GM23248 (cell line): ENCODE measurements at regions not wholly inside any gene's neighbourhood (a gene's known extent, or its start where the extent isn't known, plus 50 kb on each side); places are given as distances from the start of the nearest gene placed in this dataset.

ENCODE experiments used
- DNase-seq: peaks from one replicate; pipeline ENCODE4 v3.0.0-alpha.2; 2015
- H2AFZ ChIP-seq: fragments of 200-600 bp; sonication (generic); 2 replicates; pipeline ENCODE4 v1.6.1; 2016; ENCODE audit warnings: antibody characterized with exemption
- H3F3A ChIP-seq: fragments of 200-600 bp; sonication (generic); 2 replicates; pipeline ENCODE4 v1.6.1; 2016; ENCODE audit warnings: mild to moderate bottlenecking, antibody characterized with exemption, mixed run types; ENCODE audit not compliant: insufficient read depth
- H3K27ac ChIP-seq: fragments of 200-600 bp; sonication (generic); 2 replicates; pipeline ENCODE4 v1.5.1; 2016; ENCODE audit warnings: mild to moderate bottlenecking
- H3K27me3 ChIP-seq: fragments of 200-600 bp; sonication (generic); replicated peaks from 2 replicates; pipeline ENCODE4 v1.6.1; 2016; ENCODE audit warnings: mild to moderate bottlenecking; ENCODE audit not compliant: insufficient read depth
- H3K36me3 ChIP-seq: fragments of 200-600 bp; sonication (generic); 2 replicates; pipeline ENCODE4 v1.6.1; 2016; ENCODE audit warnings: low read depth, mild to moderate bottlenecking
- H3K4me1 ChIP-seq: fragments of 200-600 bp; sonication (generic); 2 replicates; pipeline ENCODE4 v1.6.1; 2016; ENCODE audit warnings: mild to moderate bottlenecking; ENCODE audit not compliant: insufficient read depth
- H3K4me2 ChIP-seq: fragments of 200-600 bp; sonication (generic); one replicate; pipeline ENCODE4 v1.6.1; 2016; ENCODE audit warnings: mild to moderate bottlenecking; ENCODE audit not compliant: unreplicated experiment
- H3K4me3 ChIP-seq: fragments of 200-600 bp; sonication (generic); 2 replicates; pipeline ENCODE4 v1.5.1; 2016; ENCODE audit warnings: mild to moderate bottlenecking
- H3K79me2 ChIP-seq: fragments of 200-600 bp; sonication (generic); 2 replicates; pipeline ENCODE4 v1.6.1; 2016; ENCODE audit warnings: mild to moderate bottlenecking; ENCODE audit not compliant: insufficient read depth
- H3K9ac ChIP-seq: fragments of 200-600 bp; sonication (generic); 2 replicates; pipeline ENCODE4 v1.6.1; 2016; ENCODE audit warnings: mild to moderate bottlenecking
- H3K9me2 ChIP-seq: fragments of 200-600 bp; sonication (generic); 2 replicates; pipeline ENCODE4 v1.6.1; 2016; ENCODE audit warnings: mixed run types, mild to moderate bottlenecking, moderate library complexity; ENCODE audit not compliant: insufficient read depth
- H3K9me3 ChIP-seq: fragments of 200-600 bp; sonication (generic); one replicate; pipeline ENCODE4 v1.6.1; 2017; ENCODE audit warnings: low read depth
- H4K20me1 ChIP-seq: fragments of 200-600 bp; sonication (generic); 2 replicates; pipeline ENCODE4 v1.6.0; 2016; ENCODE audit not compliant: insufficient read depth
- EZH2 ChIP-seq: fragments of 200-600 bp; sonication (generic); IDR thresholded peaks from 2 replicates; pipeline ENCODE4 v1.6.1; 2018; ENCODE audit warnings: antibody characterized with exemption, mild to moderate bottlenecking; ENCODE audit not compliant: insufficient read depth, poor library complexity, severe bottlenecking
- EZH2phosphoT487 ChIP-seq: fragments of 200-600 bp; sonication (generic); IDR thresholded peaks from 2 replicates; pipeline ENCODE4 v1.6.1; 2018; ENCODE audit warnings: antibody characterized with exemption, moderate library complexity, mild to moderate bottlenecking, low read depth; ENCODE audit not compliant: insufficient read depth
- WGBS, 2 experiments: methylation state at CpG; one replicate each; pipeline ENCODE4 v1.1.6; 2015 to 2017; ENCODE audit warnings: low lambda C conversion rate in 2 of 2, low coverage in 1 of 2; ENCODE audit errors: missing lambda C conversion rate in 2 of 2; 5-methylcytosine and 5-hydroxymethylcytosine counted together
- in situ Hi-C: fragments of 300-500 bp; cut with MboI; formaldehyde crosslinking; loops from 2 replicates; pipeline ENCODE4 v1.15.0; 2020

DNA sequence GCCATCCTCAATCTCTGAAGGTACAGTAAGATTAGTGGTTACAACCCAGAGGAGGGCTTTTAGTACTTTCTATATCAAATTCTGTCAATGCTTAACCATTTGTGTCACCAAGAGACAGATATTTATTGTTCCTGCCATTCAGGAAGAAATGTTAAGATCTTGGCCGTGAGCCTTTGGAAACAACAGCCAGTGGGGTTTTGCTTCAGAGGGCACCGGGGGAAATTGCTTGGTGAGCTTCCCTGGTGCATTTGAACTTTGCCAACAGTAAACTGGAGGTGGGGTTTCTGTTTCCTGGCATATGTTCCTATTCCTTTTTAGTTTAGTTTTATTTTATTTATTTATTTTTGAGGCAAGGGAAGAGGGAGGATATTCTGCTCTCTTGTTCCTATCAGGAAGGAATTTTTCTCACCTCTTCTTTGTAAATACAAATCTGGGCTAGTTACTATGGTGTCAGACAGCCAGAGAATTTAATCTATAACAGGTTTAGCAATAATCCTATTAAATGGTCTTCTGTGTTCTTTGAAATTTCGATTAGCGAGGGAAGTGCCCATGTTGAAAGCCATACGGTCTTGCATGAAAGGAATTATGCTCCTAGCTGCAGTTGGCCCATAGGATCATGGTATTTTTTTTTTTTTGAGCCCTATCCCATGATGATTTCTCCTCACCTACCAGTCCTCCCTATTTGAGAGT is 95.7 kb downstream of the MAIP1 start:
- Histone ChIP-seq H3K79me2 (no peaks in the 10 kb centered on the region), H3K27ac (no peak overlapping the region), H3K9me2 (no peaks in the 10 kb centered on the region), H3F3A (no peaks in the 10 kb centered on the region), H2AFZ (no peak overlapping the region), H3K4me2 (no peak overlapping the region), H3K9me3 (no peaks in the 10 kb centered on the region), H3K4me1 (no peaks in the 10 kb centered on the region), H3K9ac (no peak overlapping the region), H4K20me1 (no peaks in the 10 kb centered on the region), H3K36me3 (no peaks in the 10 kb centered on the region), H3K27me3 (no peaks in the 10 kb centered on the region), H3K4me3 (no peak overlapping the region)
- in situ Hi-C loops = no loop called here
- no peak for DNase-seq
- TF ChIP-seq EZH2 (no peak), EZH2phosphoT487 (no peak)
- WGBS, 2 experiments = 43 to 51% methylated on average over 5 of the region's 5 CpGs

DNA sequence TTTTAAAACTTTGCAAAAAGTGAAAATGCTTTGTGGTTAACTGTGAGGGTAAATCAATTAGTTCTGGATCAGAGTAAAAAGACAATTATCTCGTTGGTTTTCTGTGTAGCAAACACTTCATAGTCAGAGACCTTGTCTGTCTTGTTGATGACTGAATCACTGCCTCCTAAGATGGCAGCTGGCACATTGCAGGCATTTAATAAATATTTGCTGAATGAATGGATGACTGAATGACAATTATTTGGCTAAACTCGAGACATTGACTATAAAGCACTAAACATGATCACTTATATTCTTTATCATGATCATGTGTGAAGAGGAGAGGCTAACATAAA is 96.2 kb downstream of the MAIP1 start:
- in situ Hi-C loops = no loop called here

DNA sequence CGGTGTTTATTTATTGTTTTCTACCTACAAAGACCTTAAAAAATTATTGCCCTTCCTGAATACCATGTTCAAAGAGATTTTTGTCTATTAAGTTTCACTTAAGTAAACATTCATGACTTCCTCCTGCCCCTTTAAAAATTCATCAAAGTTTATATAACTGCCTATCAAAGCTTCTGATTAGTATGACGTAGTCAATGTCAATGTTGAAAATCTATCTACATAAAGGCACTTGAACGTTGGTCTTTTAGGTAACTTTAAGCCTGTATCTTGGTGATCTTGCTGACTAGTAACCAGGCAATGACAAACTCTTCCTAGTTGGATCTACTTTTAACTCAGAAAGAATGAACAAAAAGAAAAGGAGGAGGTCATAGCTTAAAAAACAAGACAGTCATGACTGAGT is 97.2 kb downstream of the MAIP1 start:
- in situ Hi-C loops = no loop called here
- Histone ChIP-seq H3K9ac (no peak overlapping the region), H4K20me1 (no peaks in the 10 kb centered on the region), H3K79me2 (no peaks in the 10 kb centered on the region), H3K27me3 (no peaks in the 10 kb centered on the region), H3K27ac (no peak overlapping the region), H3K9me3 (no peaks in the 10 kb centered on the region), H3K4me1 (no peaks in the 10 kb centered on the region), H3K4me3 (no peak overlapping the region), H3K36me3 (no peaks in the 10 kb centered on the region), H2AFZ (no peak overlapping the region), H3K9me2 (no peaks in the 10 kb centered on the region), H3K4me2 (no peak overlapping the region), H3F3A (no peaks in the 10 kb centered on the region)
- 33 to 38% methylated on average over 3 of the region's 3 CpGs for WGBS, 2 experiments
- TF ChIP-seq EZH2 (no peak), EZH2phosphoT487 (no peak)
- DNase-seq = no peak

More for the DNA sequence above, 96.2 kb downstream of the MAIP1 start:
- Histone ChIP-seq H3K9me3 (no peaks in the 10 kb centered on the region), H3K27me3 (no peaks in the 10 kb centered on the region), H3K9me2 (no peaks in the 10 kb centered on the region), H3K4me3 (no peak overlapping the region), H3K9ac (no peak overlapping the region), H3K4me1 (no peaks in the 10 kb centered on the region), H3K79me2 (no peaks in the 10 kb centered on the region), H3F3A (no peaks in the 10 kb centered on the region), H4K20me1 (no peaks in the 10 kb centered on the region), H3K36me3 (no peaks in the 10 kb centered on the region), H3K27ac (no peak overlapping the region), H3K4me2 (no peak overlapping the region), H2AFZ (no peak overlapping the region)
- DNase-seq = no peak
- 24 to 26% methylated on average over 2 of the region's 2 CpGs for WGBS, 2 experiments
- no peak for TF ChIP-seq EZH2
- TF ChIP-seq EZH2phosphoT487 = no peak

DNA sequence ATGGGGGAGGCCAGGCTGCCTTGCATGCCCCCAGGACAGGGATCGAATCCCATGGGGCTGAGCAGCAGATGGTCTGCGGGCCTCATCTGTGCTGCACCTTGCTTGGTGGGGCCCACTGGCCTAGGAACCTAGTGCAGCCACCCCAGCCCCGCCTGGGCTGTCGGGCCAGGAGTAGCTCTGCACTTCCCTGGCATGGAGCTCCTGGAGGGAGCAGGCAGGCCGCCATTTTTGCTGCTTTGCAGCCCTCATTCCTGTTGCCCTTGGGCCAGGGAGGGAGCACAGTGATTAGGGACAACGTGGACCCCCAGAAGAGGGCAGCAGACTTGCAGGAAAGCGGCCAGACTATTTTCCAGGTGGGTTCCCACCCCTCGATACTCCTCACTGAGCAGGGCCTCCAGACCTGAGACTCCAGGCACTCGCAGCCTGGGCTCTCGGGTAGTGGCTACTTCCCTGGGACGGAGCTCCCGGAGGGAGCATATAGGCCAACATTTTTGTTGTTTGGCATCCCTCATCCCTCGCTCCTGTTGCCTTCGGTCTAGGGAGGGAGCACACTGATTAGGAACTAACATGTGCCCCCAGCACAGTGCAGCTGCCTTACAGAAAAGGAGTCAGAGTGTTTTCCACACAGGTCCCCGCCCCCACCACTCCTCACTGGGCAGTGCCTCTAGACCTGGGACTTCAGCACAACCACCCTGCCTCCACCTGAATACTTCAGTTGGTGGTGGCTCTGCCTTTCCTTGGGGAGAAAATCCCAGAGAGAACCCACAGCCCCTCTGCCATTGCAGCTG is 99.5 kb downstream of the MAIP1 start:
- no peaks in the 10 kb centered on the region for H3K79me2 ChIP-seq
- no peaks in the 10 kb centered on the region for H3K36me3 ChIP-seq
- no peak for DNase-seq
- H4K20me1 ChIP-seq = no peaks in the 10 kb centered on the region
- 59 to 60% methylated on average over 11 to 15 of the region's 15 CpGs for WGBS, 2 experiments
- H3K4me3 ChIP-seq = no peak overlapping the region
- H3K9ac ChIP-seq = no peak overlapping the region
- no peaks in the 10 kb centered on the region for H3K27me3 ChIP-seq
- H3K9me3 ChIP-seq = no peaks in the 10 kb centered on the region
- in situ Hi-C loops = no loop called here
- H3K9me2 ChIP-seq = no peaks in the 10 kb centered on the region
- H3K4me1 ChIP-seq = no peaks in the 10 kb centered on the region
- H2AFZ ChIP-seq = no peak overlapping the region
- no peak overlapping the region for H3K4me2 ChIP-seq
- no peak for TF ChIP-seq EZH2
- no peak for TF ChIP-seq EZH2phosphoT487
- no peaks in the 10 kb centered on the region for H3F3A ChIP-seq
- H3K27ac ChIP-seq = no peak overlapping the region
